ENCODE measurements at regions not wholly inside any gene's neighbourhood (a gene's known extent, or its start where the extent isn't known, plus 50 kb on each side); places are given as distances from the start of the nearest gene placed in this dataset.

- DNase-seq (ENCODE audit: low read depth in 6 of 9, low spot score in 9 of 9), result no peak
- Histone ChIP-seq H3K4me3 (ENCODE audit: low read length in 2 of 2) (no peak overlapping the region), H3K27me3 (ENCODE audit: control insufficient read depth in 2 of 2, insufficient read depth in 1 of 2, low read length in 1 of 2) (no peaks in the 10 kb centered on the region)
These were observed 161.1 kb downstream of the RBM46 start for GRCh38 chr4:154942176-154942575.

GRCh38 chr4:154944996-154945395 is 163.9 kb downstream of the RBM46 start:
- 86% methylated on average over 4 of the region's 4 CpGs for whole genome bisulfite sequencing

More at GRCh38 chr4:154942176-154942575, 161.1 kb downstream of the RBM46 start:
- Histone ChIP-seq H3K9me3 (ENCODE audit: control insufficient read depth in 2 of 2, insufficient read depth in 1 of 2, low read length in 1 of 2) (no peaks in the 10 kb centered on the region), H3K27ac (ENCODE audit: low read depth in 1 of 2, low read length in 1 of 2) (no peak overlapping the region), H3K4me1 (ENCODE audit: control insufficient read depth in 2 of 2, insufficient read depth in 2 of 2, low read length in 2 of 2) (no peaks in the 10 kb centered on the region), H3K36me3 (ENCODE audit: control insufficient read depth in 2 of 2, insufficient read depth in 2 of 2, low read length in 1 of 2) (no peaks in the 10 kb centered on the region)

GRCh38 chr4:154946113-154946512 is 165.0 kb downstream of the RBM46 start:
- H3K9me3 ChIP-seq (ENCODE audit: control insufficient read depth in 2 of 2, insufficient read depth in 1 of 2, low read length in 1 of 2), result no peaks in the 10 kb centered on the region
- H3K4me1 ChIP-seq (ENCODE audit: control insufficient read depth in 2 of 2, insufficient read depth in 2 of 2, low read length in 2 of 2), result no peaks in the 10 kb centered on the region
- H3K4me3 ChIP-seq (ENCODE audit: low read length in 2 of 2), result no peak overlapping the region
- H3K36me3 ChIP-seq (ENCODE audit: control insufficient read depth in 2 of 2, insufficient read depth in 2 of 2, low read length in 1 of 2), result no peaks in the 10 kb centered on the region
- DNase-seq (ENCODE audit: low read depth in 6 of 9, low spot score in 9 of 9), result no peak
- no peak overlapping the region for H3K27ac ChIP-seq (ENCODE audit: low read depth in 1 of 2, low read length in 1 of 2)
- H3K27me3 ChIP-seq (ENCODE audit: control insufficient read depth in 2 of 2, insufficient read depth in 1 of 2, low read length in 1 of 2), result no peaks in the 10 kb centered on the region
- WGBS, result 49% methylated on average over 2 of the region's 2 CpGs

More at GRCh38 chr4:154944996-154945395, 163.9 kb downstream of the RBM46 start:
- H3K4me1 ChIP-seq (ENCODE audit: control insufficient read depth in 2 of 2, insufficient read depth in 2 of 2, low read length in 2 of 2), result no peaks in the 10 kb centered on the region
- H3K27me3 ChIP-seq (ENCODE audit: control insufficient read depth in 2 of 2, insufficient read depth in 1 of 2, low read length in 1 of 2), result no peaks in the 10 kb centered on the region
- no peak overlapping the region for H3K4me3 ChIP-seq (ENCODE audit: low read length in 2 of 2)
- H3K27ac ChIP-seq (ENCODE audit: low read depth in 1 of 2, low read length in 1 of 2), result no peak overlapping the region
- DNase-seq (ENCODE audit: low read depth in 6 of 9, low spot score in 9 of 9), result no peak
- H3K36me3 ChIP-seq (ENCODE audit: control insufficient read depth in 2 of 2, insufficient read depth in 2 of 2, low read length in 1 of 2), result no peaks in the 10 kb centered on the region
- H3K9me3 ChIP-seq (ENCODE audit: control insufficient read depth in 2 of 2, insufficient read depth in 1 of 2, low read length in 1 of 2), result no peaks in the 10 kb centered on the region

GRCh38 chr4:154953691-154954090 is 172.6 kb downstream of the RBM46 start:
- Histone ChIP-seq H3K4me1 (ENCODE audit: control insufficient read depth in 2 of 2, insufficient read depth in 2 of 2, low read length in 2 of 2) (no peaks in the 10 kb centered on the region), H3K27ac (ENCODE audit: low read depth in 1 of 2, low read length in 1 of 2) (no peak overlapping the region), H3K4me3 (ENCODE audit: low read length in 2 of 2) (no peak overlapping the region), H3K27me3 (ENCODE audit: control insufficient read depth in 2 of 2, insufficient read depth in 1 of 2, low read length in 1 of 2) (no peaks in the 10 kb centered on the region), H3K36me3 (ENCODE audit: control insufficient read depth in 2 of 2, insufficient read depth in 2 of 2, low read length in 1 of 2) (no peaks in the 10 kb centered on the region), H3K9me3 (ENCODE audit: control insufficient read depth in 2 of 2, insufficient read depth in 1 of 2, low read length in 1 of 2) (peaks cover 0 to 11% of the 10 kb centered on the region in 2 donors)
- no peak for DNase-seq (ENCODE audit: low read depth in 6 of 9, low spot score in 9 of 9)

- Histone ChIP-seq H3K36me3 (ENCODE audit: control insufficient read depth in 2 of 2, insufficient read depth in 2 of 2, low read length in 1 of 2) (no peaks in the 10 kb centered on the region), H3K27me3 (ENCODE audit: control insufficient read depth in 2 of 2, insufficient read depth in 1 of 2, low read length in 1 of 2) (no peaks in the 10 kb centered on the region), H3K9me3 (ENCODE audit: control insufficient read depth in 2 of 2, insufficient read depth in 1 of 2, low read length in 1 of 2) (peaks cover 0 to 11% of the 10 kb centered on the region in 2 donors), H3K27ac (ENCODE audit: low read depth in 1 of 2, low read length in 1 of 2) (no peak overlapping the region), H3K4me1 (ENCODE audit: control insufficient read depth in 2 of 2, insufficient read depth in 2 of 2, low read length in 2 of 2) (no peaks in the 10 kb centered on the region), H3K4me3 (ENCODE audit: low read length in 2 of 2) (no peak overlapping the region)
- WGBS, result 94% methylated on average over 2 of the region's 2 CpGs
- no peak for DNase-seq (ENCODE audit: low read depth in 6 of 9, low spot score in 9 of 9)
These were observed 173.0 kb downstream of the RBM46 start for GRCh38 chr4:154954117-154954516.

- H3K9me3 ChIP-seq (ENCODE audit: control insufficient read depth in 2 of 2, insufficient read depth in 1 of 2, low read length in 1 of 2), result peaks cover 0 to 8% of the 10 kb centered on the region in 2 donors
- no peak overlapping the region for H3K4me3 ChIP-seq (ENCODE audit: low read length in 2 of 2)
- no peaks in the 10 kb centered on the region for H3K27me3 ChIP-seq (ENCODE audit: control insufficient read depth in 2 of 2, insufficient read depth in 1 of 2, low read length in 1 of 2)
- no peaks in the 10 kb centered on the region for H3K4me1 ChIP-seq (ENCODE audit: control insufficient read depth in 2 of 2, insufficient read depth in 2 of 2, low read length in 2 of 2)
- no peak for DNase-seq (ENCODE audit: low read depth in 6 of 9, low spot score in 9 of 9)
- H3K36me3 ChIP-seq (ENCODE audit: control insufficient read depth in 2 of 2, insufficient read depth in 2 of 2, low read length in 1 of 2), result no peaks in the 10 kb centered on the region
- no peak overlapping the region for H3K27ac ChIP-seq (ENCODE audit: low read depth in 1 of 2, low read length in 1 of 2)
These were observed 177.0 kb downstream of the RBM46 start for GRCh38 chr4:154958121-154958520.

- WGBS, result 73% methylated on average over 2 of the region's 2 CpGs
- H3K4me1 ChIP-seq (ENCODE audit: control insufficient read depth in 2 of 2, insufficient read depth in 2 of 2, low read length in 2 of 2), result no peaks in the 10 kb centered on the region
- no peak overlapping the region for H3K4me3 ChIP-seq (ENCODE audit: low read length in 2 of 2)
- H3K9me3 ChIP-seq (ENCODE audit: control insufficient read depth in 2 of 2, insufficient read depth in 1 of 2, low read length in 1 of 2), result peaks cover 0 to 6% of the 10 kb centered on the region in 2 donors
- H3K27me3 ChIP-seq (ENCODE audit: control insufficient read depth in 2 of 2, insufficient read depth in 1 of 2, low read length in 1 of 2), result no peaks in the 10 kb centered on the region
- no peaks in the 10 kb centered on the region for H3K36me3 ChIP-seq (ENCODE audit: control insufficient read depth in 2 of 2, insufficient read depth in 2 of 2, low read length in 1 of 2)
- no peak for DNase-seq (ENCODE audit: low read depth in 6 of 9, low spot score in 9 of 9)
- H3K27ac ChIP-seq (ENCODE audit: low read depth in 1 of 2, low read length in 1 of 2), result no peak overlapping the region
These were observed 177.7 kb downstream of the RBM46 start for GRCh38 chr4:154958621-154959358.

- Histone ChIP-seq H3K4me3 (ENCODE audit: low read length in 2 of 2) (no peak overlapping the region), H3K36me3 (ENCODE audit: control insufficient read depth in 2 of 2, insufficient read depth in 2 of 2, low read length in 1 of 2) (no peaks in the 10 kb centered on the region), H3K27ac (ENCODE audit: low read depth in 1 of 2, low read length in 1 of 2) (no peak overlapping the region), H3K9me3 (ENCODE audit: control insufficient read depth in 2 of 2, insufficient read depth in 1 of 2, low read length in 1 of 2) (no peaks in the 10 kb centered on the region), H3K27me3 (ENCODE audit: control insufficient read depth in 2 of 2, insufficient read depth in 1 of 2, low read length in 1 of 2) (no peaks in the 10 kb centered on the region), H3K4me1 (ENCODE audit: control insufficient read depth in 2 of 2, insufficient read depth in 2 of 2, low read length in 2 of 2) (no peaks in the 10 kb centered on the region)
- 96% methylated on average over 2 of the region's 2 CpGs for WGBS
- no peak for DNase-seq (ENCODE audit: low read depth in 6 of 9, low spot score in 9 of 9)
These were observed 178.7 kb downstream of the RBM46 start for GRCh38 chr4:154959756-154960155.

- WGBS, result 87% methylated on average over 4 of the region's 4 CpGs
- H3K27me3 ChIP-seq (ENCODE audit: control insufficient read depth in 2 of 2, insufficient read depth in 1 of 2, low read length in 1 of 2), result no peaks in the 10 kb centered on the region
- H3K36me3 ChIP-seq (ENCODE audit: control insufficient read depth in 2 of 2, insufficient read depth in 2 of 2, low read length in 1 of 2), result no peaks in the 10 kb centered on the region
- no peak overlapping the region for H3K27ac ChIP-seq (ENCODE audit: low read depth in 1 of 2, low read length in 1 of 2)
- H3K9me3 ChIP-seq (ENCODE audit: control insufficient read depth in 2 of 2, insufficient read depth in 1 of 2, low read length in 1 of 2), result no peaks in the 10 kb centered on the region
- no peaks in the 10 kb centered on the region for H3K4me1 ChIP-seq (ENCODE audit: control insufficient read depth in 2 of 2, insufficient read depth in 2 of 2, low read length in 2 of 2)
- H3K4me3 ChIP-seq (ENCODE audit: low read length in 2 of 2), result no peak overlapping the region
- no peak for DNase-seq (ENCODE audit: low read depth in 6 of 9, low spot score in 9 of 9)
These were observed 179.4 kb downstream of the RBM46 start for GRCh38 chr4:154960476-154960875.
